AG20443 (cell line): ENCODE measurements at regions not wholly inside any gene's neighbourhood (a gene's known extent, or its start where the extent isn't known, plus 50 kb on each side); places are given as distances from the start of the nearest gene placed in this dataset.

Source experiments
- DNase-seq: peaks from one replicate; pipeline ENCODE4 v3.0.0; 2012; ENCODE audit warnings: low spot score, mixed read lengths

GRCh38 chr15:99440551-99441443 is 125.0 kb upstream of the MEF2A start:
- no peak for DNase-seq

GRCh38 chr15:99441444-99441800 is 124.4 kb upstream of the MEF2A start:
- DNase-seq = no peak

- no peak for DNase-seq
These were observed 123.9 kb upstream of the MEF2A start for GRCh38 chr15:99441871-99442251.

- peak; percentile 91 for DNase-seq
These were observed 123.4 kb upstream of the MEF2A start for GRCh38 chr15:99442252-99442897.

GRCh38 chr15:99443056-99443756 is 122.6 kb upstream of the MEF2A start:
- DNase-seq = no peak

- no peak for DNase-seq
These were observed 121.9 kb upstream of the MEF2A start for GRCh38 chr15:99443768-99444446.

GRCh38 chr15:99445272-99445850 is 120.4 kb upstream of the MEF2A start:
- no peak for DNase-seq

GRCh38 chr15:99446565-99447496 is 119.0 kb upstream of the MEF2A start:
- no peak for DNase-seq

GRCh38 chr15:99447497-99448371 is 118.0 kb upstream of the MEF2A start:
- no peak for DNase-seq

GRCh38 chr15:99449514-99449913 is 116.3 kb upstream of the MEF2A start:
- no peak for DNase-seq

- DNase-seq = no peak
These were observed 114.9 kb upstream of the MEF2A start for GRCh38 chr15:99450896-99451358.

GRCh38 chr15:99451484-99451883 is 114.3 kb upstream of the MEF2A start:
- no peak for DNase-seq

GRCh38 chr15:99452010-99452409 is 113.8 kb upstream of the MEF2A start:
- no peak for DNase-seq

- peak; percentile 59 for DNase-seq
These were observed 112.8 kb upstream of the MEF2A start for GRCh38 chr15:99452728-99453636.

- no peak for DNase-seq
These were observed 112.2 kb upstream of the MEF2A start for GRCh38 chr15:99453637-99454030.

- no peak for DNase-seq
These were observed 111.5 kb upstream of the MEF2A start for GRCh38 chr15:99454107-99454809.

- peak; percentile 97 for DNase-seq
These were observed 110.6 kb upstream of the MEF2A start for GRCh38 chr15:99454941-99455788.
